ENCODE measurements at regions not wholly inside any gene's neighbourhood (a gene's known extent, or its start where the extent isn't known, plus 50 kb on each side); places are given as distances from the start of the nearest gene placed in this dataset.

DNA sequence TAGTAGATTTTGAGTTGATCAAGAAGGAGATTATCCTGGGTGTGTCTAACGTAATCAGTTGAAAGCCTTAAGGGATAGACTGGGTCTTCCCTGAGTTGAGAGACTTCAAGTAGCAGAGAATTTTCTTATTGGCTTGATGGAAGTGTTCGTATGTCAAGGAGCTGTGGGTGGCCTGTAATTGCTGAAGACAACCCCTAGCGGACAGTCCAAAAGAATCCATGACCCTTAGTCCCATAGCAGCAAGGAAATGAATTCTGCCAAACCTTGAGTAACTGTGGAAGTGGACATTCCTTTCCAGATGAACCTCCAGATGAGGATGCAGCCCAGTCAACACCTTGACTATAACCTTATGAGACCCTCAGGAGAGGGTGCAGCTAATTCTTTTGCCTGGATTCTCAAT, 786.3 kb downstream of the SOCS6 start:
- DNase-seq, result no peak
- H3K36me3 ChIP-seq (replicated peaks; ENCODE audit: insufficient read depth, low read length), result no peaks in the 10 kb centered on the region
- H3K9me3 ChIP-seq (replicated peaks; ENCODE audit: insufficient read depth, low read length), result no peaks in the 10 kb centered on the region
- no peaks in the 10 kb centered on the region for H4K20me1 ChIP-seq (ENCODE audit: insufficient read depth, low read length)
- TF ChIP-seq EZH2phosphoT487 (IDR thresholded peaks at IDR 0.05; ENCODE audit: low read length), result no peak
- TF ChIP-seq CTCF (IDR thresholded peaks at IDR 0.05; ENCODE audit: low read length), result no peak
- no peak for TF ChIP-seq EZH2 (optimal IDR thresholded peaks at IDR 0.05; ENCODE audit: low read depth, low read length)
- no peaks in the 10 kb centered on the region for H3K9me2 ChIP-seq (replicated peaks; ENCODE audit: insufficient read depth, low read length)
- H3K79me2 ChIP-seq (ENCODE audit: low read length), result no peaks in the 10 kb centered on the region
- no peak overlapping the region for H3K27ac ChIP-seq (ENCODE audit: low read length)
- H3K4me1 ChIP-seq (ENCODE audit: low read length), result no peaks in the 10 kb centered on the region
- no peak overlapping the region for H3K4me2 ChIP-seq (ENCODE audit: low read depth, low read length)
- no peaks in the 10 kb centered on the region for H3K27me3 ChIP-seq (replicated peaks; ENCODE audit: insufficient read depth, low read length)
- no peak overlapping the region for H3K9ac ChIP-seq (ENCODE audit: low read length)
- no peak overlapping the region for H3K4me3 ChIP-seq (ENCODE audit: low read length)
- no peak overlapping the region for H2AFZ ChIP-seq (ENCODE audit: low read length)
- no peaks in the 10 kb centered on the region for H3F3A ChIP-seq (ENCODE audit: insufficient read depth, low read length)

- Histone ChIP-seq H3K27ac (ENCODE audit: low read length) (no peak overlapping the region), H3K9me3 (replicated peaks; ENCODE audit: insufficient read depth, low read length) (no peaks in the 10 kb centered on the region), H3K9me2 (replicated peaks; ENCODE audit: insufficient read depth, low read length) (no peaks in the 10 kb centered on the region), H3K79me2 (ENCODE audit: low read length) (no peaks in the 10 kb centered on the region), H3F3A (ENCODE audit: insufficient read depth, low read length) (no peaks in the 10 kb centered on the region), H3K4me3 (ENCODE audit: low read length) (no peak overlapping the region), H4K20me1 (ENCODE audit: insufficient read depth, low read length) (no peaks in the 10 kb centered on the region), H3K4me1 (ENCODE audit: low read length) (no peaks in the 10 kb centered on the region), H3K27me3 (replicated peaks; ENCODE audit: insufficient read depth, low read length) (no peaks in the 10 kb centered on the region), H3K36me3 (replicated peaks; ENCODE audit: insufficient read depth, low read length) (no peaks in the 10 kb centered on the region), H3K4me2 (ENCODE audit: low read depth, low read length) (peak overlapping the region; percentile 8; the same call in 1 of the 2 replicates), H2AFZ (ENCODE audit: low read length) (no peak overlapping the region; the same call in 1 of the 2 replicates), H3K9ac (ENCODE audit: low read length) (no peak overlapping the region)
- no peak for TF ChIP-seq EZH2phosphoT487 (IDR thresholded peaks at IDR 0.05; ENCODE audit: low read length)
- no peak for TF ChIP-seq EZH2 (optimal IDR thresholded peaks at IDR 0.05; ENCODE audit: low read depth, low read length)
- TF ChIP-seq CTCF (IDR thresholded peaks at IDR 0.05; ENCODE audit: low read length), result no peak
- DNase-seq, result no peak
Measured at GRCh38 chr18:71068338-71068737, 779.5 kb downstream of the SOCS6 start.

GRCh38 chr18:71049893-71050292, 761.0 kb downstream of the SOCS6 start:
- H3K4me2 ChIP-seq (ENCODE audit: low read depth, low read length), result no peak overlapping the region
- no peak overlapping the region for H3K27ac ChIP-seq (ENCODE audit: low read length)
- H3K27me3 ChIP-seq (replicated peaks; ENCODE audit: insufficient read depth, low read length), result no peaks in the 10 kb centered on the region
- DNase-seq, result no peak
- no peaks in the 10 kb centered on the region for H3K9me3 ChIP-seq (replicated peaks; ENCODE audit: insufficient read depth, low read length)
- no peak overlapping the region for H3K9ac ChIP-seq (ENCODE audit: low read length)
- no peak overlapping the region for H2AFZ ChIP-seq (ENCODE audit: low read length)
- H3K9me2 ChIP-seq (replicated peaks; ENCODE audit: insufficient read depth, low read length), result no peaks in the 10 kb centered on the region
- no peak overlapping the region for H3K4me3 ChIP-seq (ENCODE audit: low read length)
- no peak for TF ChIP-seq EZH2 (optimal IDR thresholded peaks at IDR 0.05; ENCODE audit: low read depth, low read length)
- TF ChIP-seq CTCF (IDR thresholded peaks at IDR 0.05; ENCODE audit: low read length), result no peak
- TF ChIP-seq EZH2phosphoT487 (IDR thresholded peaks at IDR 0.05; ENCODE audit: low read length), result no peak
- H3K36me3 ChIP-seq (replicated peaks; ENCODE audit: insufficient read depth, low read length), result no peaks in the 10 kb centered on the region
- H3F3A ChIP-seq (ENCODE audit: insufficient read depth, low read length), result no peaks in the 10 kb centered on the region
- H3K79me2 ChIP-seq (ENCODE audit: low read length), result no peaks in the 10 kb centered on the region
- H3K4me1 ChIP-seq (ENCODE audit: low read length), result no peaks in the 10 kb centered on the region
- H4K20me1 ChIP-seq (ENCODE audit: insufficient read depth, low read length), result no peaks in the 10 kb centered on the region
